HG03378 (cell line): ENCODE measurements at regions not wholly inside any gene's neighbourhood (a gene's known extent, or its start where the extent isn't known, plus 50 kb on each side); places are given as distances from the start of the nearest gene placed in this dataset.

Experiments
- ATAC-seq: cut with Tn5 transposase; IDR thresholded peaks from one replicate; pipeline ENCODE4 v1.9.1; 2021; ENCODE audit warnings: mild to moderate bottlenecking, moderate library complexity; ENCODE audit not compliant: unreplicated experiment

GRCh38 chr2:139963863-139964355, 1183.7 kb upstream of the NXPH2 start:
- ATAC-seq = no peak

- ATAC-seq = no peak
Observed at GRCh38 chr2:139949242-139949972, 1169.2 kb upstream of the NXPH2 start.

GRCh38 chr2:139946690-139947089, 1166.5 kb upstream of the NXPH2 start:
- no peak for ATAC-seq

DNA sequence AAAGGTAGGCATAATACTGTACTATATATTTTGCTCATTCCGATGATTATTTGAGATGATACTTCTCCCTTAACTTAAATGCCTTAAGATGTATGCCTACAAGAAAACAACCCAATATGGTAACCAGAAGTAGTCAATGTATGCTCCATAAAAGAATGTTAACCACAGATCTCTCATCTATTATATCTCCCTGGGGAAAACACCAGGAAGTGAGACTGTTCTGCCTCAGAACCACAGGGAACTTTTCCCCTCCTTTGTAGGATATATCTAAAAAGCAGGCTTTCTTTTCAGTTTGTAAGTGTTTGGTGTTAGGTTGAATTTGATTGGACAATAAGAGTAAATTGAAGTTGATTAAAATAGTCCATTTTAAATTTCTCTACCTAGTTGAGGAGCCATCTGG, 1160.5 kb upstream of the NXPH2 start:
- ATAC-seq = no peak

GRCh38 chr2:139925903-139926302, 1145.7 kb upstream of the NXPH2 start:
- ATAC-seq = no peak

- no peak for ATAC-seq
Observed at GRCh38 chr2:139924070-139924469, 1143.9 kb upstream of the NXPH2 start.

DNA sequence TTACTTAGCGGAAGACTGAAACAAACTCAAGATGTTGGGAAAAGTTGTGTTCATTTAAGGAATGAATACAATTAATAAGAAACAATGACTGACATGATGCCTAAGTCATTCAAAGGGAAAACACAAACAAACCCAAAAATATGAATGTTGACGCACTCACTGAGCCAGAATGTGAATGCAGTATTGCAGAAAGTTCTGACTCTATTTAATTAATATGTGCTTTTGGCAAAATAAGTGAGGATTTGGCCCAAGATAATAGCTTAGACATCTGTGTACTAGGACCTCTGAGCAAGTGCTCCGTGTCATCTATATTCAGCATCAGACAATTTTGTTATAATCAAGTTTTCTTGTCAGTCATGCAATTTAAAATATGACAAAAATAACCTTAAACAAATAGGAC, 1138.8 kb upstream of the NXPH2 start:
- no peak for ATAC-seq

GRCh38 chr2:139917690-139918384, 1137.6 kb upstream of the NXPH2 start:
- ATAC-seq = no peak

DNA sequence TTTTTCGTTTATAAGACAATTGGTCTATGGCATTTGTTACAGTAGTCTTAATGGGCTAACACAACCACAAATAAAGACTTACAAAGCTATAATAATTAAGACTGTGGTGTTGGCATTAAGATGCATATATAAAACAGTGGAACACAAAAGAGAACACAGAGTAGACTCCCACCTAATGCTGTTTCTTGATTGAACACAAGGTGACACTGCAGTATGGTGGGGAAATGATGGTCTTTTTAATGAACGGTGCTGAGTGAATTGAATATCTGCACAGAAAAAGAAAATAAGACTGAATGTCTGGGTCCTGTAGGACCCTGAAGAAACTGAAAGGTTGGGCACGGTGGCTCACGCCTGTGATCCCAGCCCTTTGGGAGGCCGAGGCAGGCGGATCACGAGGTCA, 1136.6 kb upstream of the NXPH2 start:
- no peak for ATAC-seq

- ATAC-seq = no peak
Observed at GRCh38 chr2:139911160-139911559, 1131.0 kb upstream of the NXPH2 start.

DNA sequence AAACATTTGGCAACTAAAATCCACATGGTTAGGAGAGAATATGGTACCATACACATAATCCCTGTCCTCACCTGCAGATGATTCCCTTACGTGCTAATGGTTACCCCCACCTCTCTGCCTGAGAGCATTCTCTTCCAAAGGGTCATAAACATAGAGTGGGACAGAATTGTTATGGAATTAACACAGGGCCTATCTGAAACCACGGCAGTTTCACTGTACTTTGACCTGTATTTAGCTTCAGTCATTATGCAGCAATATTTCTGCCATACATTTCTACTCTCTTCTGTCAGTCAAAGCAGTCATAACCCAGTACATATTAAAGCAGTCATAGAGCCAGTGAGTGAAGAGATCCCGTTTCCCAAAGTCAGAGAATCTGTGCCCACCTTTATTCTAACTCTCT, 1128.9 kb upstream of the NXPH2 start:
- ATAC-seq = no peak

DNA sequence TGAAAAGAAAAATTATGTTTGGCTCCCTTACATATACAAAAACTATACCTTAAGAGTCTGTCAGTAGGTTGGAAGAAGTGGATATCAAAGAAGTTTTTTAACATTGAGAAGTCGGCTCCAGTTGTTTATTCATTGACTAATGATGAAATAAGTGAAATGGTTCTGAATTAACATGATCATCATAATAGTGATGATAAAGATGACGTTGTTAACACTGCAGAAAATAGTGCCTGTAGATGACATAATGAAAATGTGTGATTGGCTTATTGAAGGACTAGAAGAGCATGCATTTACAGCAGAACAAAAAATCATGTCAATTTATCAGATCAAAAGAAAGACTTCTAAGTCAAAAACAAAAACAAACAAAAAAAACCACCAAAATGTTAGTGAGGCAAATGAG, 1125.4 kb upstream of the NXPH2 start:
- no peak for ATAC-seq

DNA sequence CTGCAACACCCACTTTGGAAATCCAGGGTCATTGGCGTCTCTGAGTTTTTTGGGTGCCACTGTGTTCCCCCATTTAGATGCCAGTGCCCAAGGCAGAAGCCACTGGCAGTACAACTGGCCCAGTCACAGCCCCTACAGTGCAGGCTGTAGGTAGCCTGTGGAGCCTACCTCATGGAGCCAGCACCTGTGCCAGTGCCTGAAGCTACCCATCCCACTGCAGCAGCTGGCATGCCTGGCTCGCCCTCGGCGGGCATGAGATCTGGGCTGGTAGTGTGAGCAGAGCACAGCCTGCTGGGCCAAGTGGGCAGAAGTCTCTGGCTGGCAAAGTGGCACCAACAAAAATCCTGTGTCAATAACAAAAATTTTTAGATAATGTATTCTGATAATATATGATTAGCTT, 1111.4 kb upstream of the NXPH2 start:
- ATAC-seq = no peak

- no peak for ATAC-seq
Observed at GRCh38 chr2:139885921-139886498, 1105.8 kb upstream of the NXPH2 start.

DNA sequence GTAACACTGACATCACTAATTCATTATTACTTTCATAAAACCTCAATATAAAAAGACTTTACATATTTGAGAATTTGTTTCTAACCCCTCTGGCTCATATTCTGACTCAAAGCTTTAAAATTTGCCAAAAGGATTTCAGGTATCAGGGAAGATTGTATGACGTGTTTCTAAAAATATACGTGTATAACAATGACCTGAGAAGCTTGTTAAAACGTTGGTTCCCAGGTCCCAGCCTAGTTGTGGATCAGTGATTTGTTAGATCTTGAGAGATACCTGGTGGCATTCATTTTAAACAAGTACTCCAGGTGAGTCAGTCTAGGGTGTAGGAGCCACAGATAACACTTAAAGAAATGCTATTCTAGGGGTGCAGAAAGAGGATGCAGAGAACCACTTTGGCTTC, 1096.8 kb upstream of the NXPH2 start:
- ATAC-seq = no peak

DNA sequence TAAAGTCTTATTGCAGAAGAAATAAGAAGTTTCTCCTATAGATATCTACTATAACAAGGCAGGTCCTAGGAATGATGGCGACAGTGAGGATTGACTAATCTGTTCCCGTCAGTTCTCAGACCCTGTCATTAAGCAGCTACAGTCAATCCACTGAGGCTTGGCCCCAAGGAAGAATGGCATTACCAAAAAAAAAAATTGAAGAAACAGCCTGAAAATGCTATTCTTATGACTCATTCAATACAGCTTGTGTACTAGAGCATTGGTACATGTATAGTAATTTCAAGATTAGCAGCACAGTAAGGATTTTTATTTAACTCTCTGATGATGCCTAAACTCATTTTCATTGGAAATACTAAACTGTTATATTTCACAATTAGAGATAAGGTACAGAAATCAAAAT, 1096.1 kb upstream of the NXPH2 start:
- no peak for ATAC-seq

DNA sequence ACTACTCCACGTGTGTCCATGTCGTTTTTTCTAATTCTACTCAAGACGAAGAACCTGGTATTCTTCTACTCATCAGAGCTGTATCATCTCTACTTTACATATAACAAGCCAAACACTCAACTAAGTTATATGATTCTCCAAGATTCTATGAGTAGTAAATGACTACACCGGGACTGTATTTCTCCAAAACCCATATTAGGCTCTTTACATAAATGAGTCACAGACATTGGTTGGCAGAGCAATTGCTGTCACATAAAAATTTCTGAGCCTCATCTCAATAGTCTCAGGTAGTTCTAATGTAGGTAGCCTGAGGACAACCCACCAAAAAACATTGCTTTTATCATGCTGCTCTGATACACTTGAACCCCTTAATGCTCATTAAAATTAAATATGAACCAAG, 1092.3 kb upstream of the NXPH2 start:
- ATAC-seq = no peak

GRCh38 chr2:139872032-139872431, 1091.8 kb upstream of the NXPH2 start:
- no peak for ATAC-seq

GRCh38 chr2:139867601-139868226, 1087.5 kb upstream of the NXPH2 start:
- no peak for ATAC-seq

GRCh38 chr2:139864821-139865302, 1084.7 kb upstream of the NXPH2 start:
- no peak for ATAC-seq

- no peak for ATAC-seq
Observed at GRCh38 chr2:139854769-139855483, 1074.7 kb upstream of the NXPH2 start.
